ENCODE measurements at regions not wholly inside any gene's neighbourhood (a gene's known extent, or its start where the extent isn't known, plus 50 kb on each side); places are given as distances from the start of the nearest gene placed in this dataset.
A peak's percentile ranks its signal among the peaks of the same experiment; 100 is the strongest.
"Not testable (repeated sequence)": the region's sequence is repeated elsewhere in the genome, so short reads cannot be mapped to it uniquely, and the experiment has no call there.

GRCh38 chr2:53490659-53491058, 276.9 kb upstream of the CHAC2 start:
- DNase-seq, result peak; percentile 23

GRCh38 chr2:53486185-53486899, 281.3 kb upstream of the CHAC2 start:
- not testable (repeated sequence) for DNase-seq

GRCh38 chr2:53485021-53485728, 282.4 kb upstream of the CHAC2 start:
- no peak for DNase-seq

GRCh38 chr2:53484531-53484930, 283.1 kb upstream of the CHAC2 start:
- DNase-seq, result no peak

- DNase-seq, result no peak
Measured at GRCh38 chr2:53477517-53477916, 290.1 kb upstream of the CHAC2 start.

GRCh38 chr2:53476834-53477233, 290.8 kb upstream of the CHAC2 start:
- DNase-seq, result no peak

- DNase-seq, result no peak
Measured at GRCh38 chr2:53475766-53476165, 291.8 kb upstream of the CHAC2 start.

- DNase-seq, result no peak
Measured at GRCh38 chr2:53475321-53475720, 292.3 kb upstream of the CHAC2 start.

- no peak for DNase-seq
Measured at GRCh38 chr2:53474914-53475313, 292.7 kb upstream of the CHAC2 start.

- DNase-seq, result no peak
Measured at GRCh38 chr2:53473775-53474311, 293.8 kb upstream of the CHAC2 start.

GRCh38 chr2:53473236-53473635, 294.4 kb upstream of the CHAC2 start:
- DNase-seq, result no peak

- no peak for DNase-seq
Measured at GRCh38 chr2:53467467-53468180, 300.0 kb upstream of the CHAC2 start.

- DNase-seq, result no peak
Measured at GRCh38 chr2:53463806-53464726, 303.5 kb upstream of the CHAC2 start.

- DNase-seq, result no peak
Measured at GRCh38 chr2:53460937-53461336, 306.7 kb upstream of the CHAC2 start.

GRCh38 chr2:53460347-53460746, 307.3 kb upstream of the CHAC2 start:
- DNase-seq, result no peak

- DNase-seq, result no peak
Measured at GRCh38 chr2:53455094-53455493, 312.5 kb upstream of the CHAC2 start.

- no peak for DNase-seq
Measured at GRCh38 chr2:53452957-53453748, 314.5 kb upstream of the CHAC2 start.

GRCh38 chr2:53452400-53452799, 315.2 kb upstream of the CHAC2 start:
- DNase-seq, result no peak

GRCh38 chr2:53450923-53451322, 316.7 kb upstream of the CHAC2 start:
- DNase-seq, result no peak

- DNase-seq, result no peak
Measured at GRCh38 chr2:53448591-53448990, 319.0 kb upstream of the CHAC2 start.

GRCh38 chr2:53448086-53448485, 319.5 kb upstream of the CHAC2 start:
- no peak for DNase-seq
